ES-I3 (cell line): ENCODE measurements at regions not wholly inside any gene's neighbourhood (a gene's known extent, or its start where the extent isn't known, plus 50 kb on each side); places are given as distances from the start of the nearest gene placed in this dataset.

Source experiments
- H3K36me3 ChIP-seq: 2 replicates; pipeline ENCODE4 v1.6.1; 2013; ENCODE audit warnings: mild to moderate bottlenecking, low read length, control low read depth, moderate library complexity; ENCODE audit not compliant: insufficient read depth
- H3K4me1 ChIP-seq: 2 replicates; pipeline ENCODE4 v1.6.1; 2013; ENCODE audit warnings: mild to moderate bottlenecking, control low read depth, low read length; ENCODE audit not compliant: insufficient read depth
- H3K9ac ChIP-seq: 2 replicates; pipeline ENCODE4 v1.6.1; 2013; ENCODE audit warnings: low read depth, mild to moderate bottlenecking, low read length, moderate library complexity
- H3K9me3 ChIP-seq: 2 replicates; pipeline ENCODE4 v1.6.1; 2013; ENCODE audit warnings: mild to moderate bottlenecking, low read length, moderate library complexity; ENCODE audit not compliant: control insufficient read depth, insufficient read depth

GRCh38 chr4:160142579-160142978 lies 1039.7 kb downstream of the RAPGEF2 start:
- Histone ChIP-seq H3K9ac (no peak overlapping the region), H3K4me1 (peaks cover 4% of the 10 kb centered on the region; the same call in 1 of the 2 replicates), H3K36me3 (no peaks in the 10 kb centered on the region), H3K9me3 (no peaks in the 10 kb centered on the region)

GRCh38 chr4:160143574-160143973 lies 1040.7 kb downstream of the RAPGEF2 start:
- peaks cover 4% of the 10 kb centered on the region; the same call in 1 of the 2 replicates for H3K4me1 ChIP-seq
- H3K9ac ChIP-seq: no peak overlapping the region
- no peaks in the 10 kb centered on the region for H3K9me3 ChIP-seq
- no peaks in the 10 kb centered on the region for H3K36me3 ChIP-seq

DNA sequence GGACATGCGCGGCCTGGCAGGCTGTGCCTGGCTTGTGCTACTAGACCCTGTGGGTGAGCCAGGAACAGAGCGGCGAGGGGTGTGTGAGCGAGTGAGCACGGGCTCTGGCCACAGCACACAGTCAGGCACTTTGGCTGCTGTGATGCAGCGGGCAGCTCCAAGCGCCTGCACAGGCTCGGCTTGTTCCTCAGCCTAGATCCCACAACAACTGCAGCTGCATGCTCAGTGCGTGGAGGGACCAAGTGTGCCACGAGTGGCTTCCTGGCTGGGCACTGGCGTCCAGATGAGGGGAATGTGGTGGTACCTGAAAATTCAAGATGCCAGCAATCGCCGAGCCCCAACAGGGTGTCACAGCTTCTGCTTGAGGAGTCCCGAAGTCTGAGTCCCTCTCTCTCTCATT lies 1056.6 kb downstream of the RAPGEF2 start:
- Histone ChIP-seq H3K4me1 (no peaks in the 10 kb centered on the region), H3K36me3 (no peaks in the 10 kb centered on the region), H3K9me3 (peaks cover 3% of the 10 kb centered on the region), H3K9ac (no peak overlapping the region)

DNA sequence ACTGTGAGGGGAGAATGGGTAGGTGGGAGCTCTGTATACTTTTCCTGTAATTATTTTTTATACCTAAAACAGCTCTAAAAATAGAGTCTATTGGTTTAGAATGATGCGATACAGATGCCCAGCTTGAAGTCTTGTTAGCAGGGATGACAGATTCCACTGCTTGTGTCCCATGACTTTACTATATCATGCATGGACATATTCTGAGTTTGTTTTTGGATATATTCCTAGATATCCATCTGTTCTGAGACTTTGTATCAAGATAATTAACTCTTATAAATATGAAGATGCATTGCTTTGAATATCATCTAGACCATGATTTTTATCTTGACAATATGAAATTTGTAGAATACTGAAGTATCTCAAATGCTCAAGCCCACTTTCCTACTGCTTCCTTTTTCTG lies 1058.1 kb downstream of the RAPGEF2 start:
- Histone ChIP-seq H3K9ac (no peak overlapping the region), H3K9me3 (peaks cover 3% of the 10 kb centered on the region), H3K4me1 (no peaks in the 10 kb centered on the region), H3K36me3 (no peaks in the 10 kb centered on the region)

DNA sequence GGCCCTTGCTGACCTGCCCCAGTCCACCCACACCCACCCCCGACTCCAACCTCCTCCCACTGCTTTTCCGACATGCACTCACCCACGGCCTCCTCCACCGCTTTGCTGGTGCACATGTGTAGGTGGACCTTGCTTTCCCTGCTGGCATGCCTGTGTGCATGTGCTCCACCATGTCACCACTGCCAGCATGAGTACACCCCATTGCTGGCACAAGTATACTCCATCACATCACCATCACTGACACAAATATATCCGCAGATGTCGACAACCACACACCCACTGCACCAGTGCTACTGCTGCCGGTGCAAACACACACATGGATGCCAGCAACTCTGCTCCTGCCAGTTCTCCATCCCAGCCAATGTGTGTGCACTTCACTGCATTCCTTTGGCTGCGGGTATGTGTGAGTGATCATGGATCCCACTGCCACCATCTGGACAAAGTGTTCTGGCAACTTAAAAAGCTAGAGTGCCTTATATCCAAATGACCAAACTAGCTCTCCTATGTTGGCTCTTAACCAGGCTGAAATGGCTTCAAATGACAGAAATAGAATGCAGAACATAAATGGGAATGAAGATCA lies 1072.3 kb downstream of the RAPGEF2 start:
- Histone ChIP-seq H3K36me3 (no peaks in the 10 kb centered on the region), H3K9me3 (no peaks in the 10 kb centered on the region), H3K9ac (no peak overlapping the region), H3K4me1 (peaks cover 3% of the 10 kb centered on the region; the same call in 1 of the 2 replicates)

DNA sequence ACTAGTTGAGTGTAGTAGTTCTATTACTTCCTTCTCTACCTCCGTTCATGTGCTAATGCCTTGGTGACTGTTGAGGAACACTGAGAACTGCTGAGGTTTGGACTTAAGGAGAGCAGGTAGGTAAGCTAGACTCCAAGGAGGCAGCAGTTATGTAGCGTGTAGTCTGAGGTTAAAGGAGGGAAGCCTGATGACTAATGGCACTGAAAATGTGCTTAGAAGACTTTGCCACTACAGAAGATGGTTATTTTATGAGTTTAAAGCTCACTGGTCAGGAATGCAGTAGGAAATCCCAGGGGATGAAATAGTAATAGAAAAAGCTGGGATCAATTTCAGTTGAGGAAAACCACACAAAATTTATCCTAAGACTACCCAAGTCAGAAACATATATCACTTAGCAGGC lies 1077.3 kb downstream of the RAPGEF2 start:
- H3K36me3 ChIP-seq: no peaks in the 10 kb centered on the region
- H3K9ac ChIP-seq: no peak overlapping the region

GRCh38 chr4:160182727-160183126 lies 1079.8 kb downstream of the RAPGEF2 start:
- no peaks in the 10 kb centered on the region for H3K36me3 ChIP-seq
- peaks cover 3% of the 10 kb centered on the region; the same call in 1 of the 2 replicates for H3K4me1 ChIP-seq
- no peak overlapping the region for H3K9ac ChIP-seq
- no peaks in the 10 kb centered on the region for H3K9me3 ChIP-seq

More for the DNA sequence above, 1077.3 kb downstream of the RAPGEF2 start:
- Histone ChIP-seq H3K4me1 (peaks cover 3% of the 10 kb centered on the region; the same call in 1 of the 2 replicates), H3K9me3 (no peaks in the 10 kb centered on the region)

GRCh38 chr4:160184884-160185283 lies 1082.0 kb downstream of the RAPGEF2 start:
- Histone ChIP-seq H3K9me3 (no peaks in the 10 kb centered on the region), H3K4me1 (peaks cover 3% of the 10 kb centered on the region; the same call in 1 of the 2 replicates), H3K36me3 (no peaks in the 10 kb centered on the region), H3K9ac (no peak overlapping the region)

DNA sequence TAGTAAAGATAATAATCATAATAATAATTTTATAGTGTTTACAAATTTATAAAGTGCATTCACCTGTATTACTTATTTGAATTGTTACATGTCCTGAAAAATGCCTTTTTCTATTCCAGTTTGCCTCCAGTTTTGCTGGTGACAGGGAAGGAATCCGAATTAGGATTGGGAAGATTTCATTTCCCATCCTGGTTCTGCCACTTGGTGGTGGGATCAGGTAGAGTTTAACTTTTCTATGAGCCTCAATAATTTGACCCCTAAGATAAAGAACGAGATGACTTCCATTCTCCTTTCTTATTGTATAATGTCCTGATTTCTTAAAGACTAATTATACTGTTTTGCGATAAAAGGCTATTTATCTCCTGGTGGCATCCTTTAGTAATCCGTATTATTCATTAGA lies 1090.9 kb downstream of the RAPGEF2 start:
- no peak overlapping the region for H3K9ac ChIP-seq
- no peaks in the 10 kb centered on the region for H3K9me3 ChIP-seq
- H3K36me3 ChIP-seq: no peaks in the 10 kb centered on the region
- no peaks in the 10 kb centered on the region for H3K4me1 ChIP-seq

DNA sequence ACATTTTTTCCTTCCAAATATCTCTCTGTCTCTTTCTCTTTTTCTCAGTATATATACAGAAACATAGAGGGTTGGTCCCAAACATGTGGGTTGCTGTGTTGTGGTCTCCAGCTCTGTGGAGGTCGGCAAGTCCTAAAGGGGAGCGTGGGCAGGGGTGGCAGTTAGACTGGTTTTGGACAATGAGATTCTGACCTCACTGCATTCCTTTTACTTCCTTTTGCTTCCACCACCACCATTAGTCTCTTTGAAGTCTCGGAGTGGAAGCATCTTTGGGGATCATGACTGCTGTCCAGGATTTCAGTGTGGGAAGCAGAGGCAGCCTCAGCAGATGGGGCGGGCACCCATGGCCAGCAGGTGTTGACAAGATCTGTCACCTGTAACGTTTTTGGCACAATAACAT lies 1091.8 kb downstream of the RAPGEF2 start:
- no peaks in the 10 kb centered on the region for H3K36me3 ChIP-seq
- H3K9ac ChIP-seq: no peak overlapping the region
- no peaks in the 10 kb centered on the region for H3K4me1 ChIP-seq
- no peaks in the 10 kb centered on the region for H3K9me3 ChIP-seq

DNA sequence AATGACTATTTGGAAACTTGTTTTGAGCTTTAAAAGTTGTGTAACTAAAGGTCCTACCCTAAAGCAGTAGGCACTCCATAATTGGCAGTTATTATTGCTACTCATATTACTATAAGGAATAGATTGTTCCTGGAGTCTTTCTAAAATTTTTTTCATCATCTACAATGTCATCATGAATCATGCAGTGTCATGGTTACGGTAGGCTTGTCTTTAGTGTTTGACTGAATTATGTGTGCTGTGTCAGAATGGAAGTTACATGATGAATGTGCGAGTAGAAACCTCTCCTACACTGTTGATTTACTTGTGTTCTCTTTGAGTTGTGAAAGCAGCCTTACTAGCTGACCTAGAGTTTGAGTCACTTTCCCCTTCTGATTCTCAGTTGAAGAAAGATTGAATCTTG lies 1099.9 kb downstream of the RAPGEF2 start:
- H3K4me1 ChIP-seq: no peaks in the 10 kb centered on the region
- H3K9me3 ChIP-seq: no peaks in the 10 kb centered on the region
- H3K36me3 ChIP-seq: no peaks in the 10 kb centered on the region
- no peak overlapping the region for H3K9ac ChIP-seq

GRCh38 chr4:160212078-160212477 lies 1109.2 kb downstream of the RAPGEF2 start:
- Histone ChIP-seq H3K9ac (no peak overlapping the region), H3K36me3 (no peaks in the 10 kb centered on the region), H3K4me1 (no peaks in the 10 kb centered on the region), H3K9me3 (no peaks in the 10 kb centered on the region)

GRCh38 chr4:160213366-160213765 lies 1110.5 kb downstream of the RAPGEF2 start:
- Histone ChIP-seq H3K9me3 (no peaks in the 10 kb centered on the region), H3K4me1 (no peaks in the 10 kb centered on the region), H3K9ac (no peak overlapping the region), H3K36me3 (no peaks in the 10 kb centered on the region)

DNA sequence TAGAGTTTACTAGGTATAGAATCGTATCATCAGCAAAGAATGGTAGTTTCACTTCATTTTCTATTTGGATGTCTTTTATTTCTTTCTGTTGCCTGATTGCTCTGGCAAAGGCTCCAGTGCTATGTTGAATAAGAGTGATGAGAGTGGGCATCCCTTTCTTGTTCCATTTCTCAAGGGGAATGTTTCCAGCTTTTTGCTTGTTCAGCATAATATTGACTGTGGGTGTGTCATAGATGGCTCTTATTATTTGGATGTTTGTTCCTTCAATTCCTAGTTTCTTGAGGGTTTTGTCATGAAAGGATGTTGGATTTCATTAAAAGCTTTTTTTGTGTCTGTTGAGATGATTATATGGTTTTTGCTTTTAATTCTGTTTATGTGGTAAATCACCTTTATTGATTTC lies 1114.5 kb downstream of the RAPGEF2 start:
- H3K4me1 ChIP-seq: no peaks in the 10 kb centered on the region
- H3K9ac ChIP-seq: no peak overlapping the region
- no peaks in the 10 kb centered on the region for H3K36me3 ChIP-seq
- peaks cover 10% of the 10 kb centered on the region for H3K9me3 ChIP-seq

DNA sequence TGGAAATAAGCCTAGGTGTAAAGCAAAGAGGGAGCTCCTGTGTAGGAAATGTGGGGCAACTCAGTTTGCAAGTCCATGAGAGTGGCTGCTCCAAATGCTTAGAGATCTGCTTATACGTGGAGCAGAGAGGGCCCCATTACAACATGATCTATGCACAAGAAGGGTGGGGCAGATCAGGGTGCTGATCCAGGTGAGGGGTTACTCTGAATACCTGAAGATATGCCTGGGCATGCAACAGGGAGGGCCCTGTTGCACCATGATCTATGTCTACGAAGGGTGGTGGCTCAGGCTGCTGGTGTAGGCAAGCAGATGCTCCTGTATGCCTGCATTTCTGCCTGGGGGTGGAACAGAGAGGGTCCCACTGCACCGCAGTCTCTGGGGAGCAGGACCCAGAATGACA lies 1121.2 kb downstream of the RAPGEF2 start:
- H3K4me1 ChIP-seq: no peaks in the 10 kb centered on the region
- peaks cover 7% of the 10 kb centered on the region; the same call in 1 of the 2 replicates for H3K9me3 ChIP-seq
- H3K9ac ChIP-seq: no peak overlapping the region
- H3K36me3 ChIP-seq: no peaks in the 10 kb centered on the region
